ENCODE measurements at regions not wholly inside any gene's neighbourhood (a gene's known extent, or its start where the extent isn't known, plus 50 kb on each side); places are given as distances from the start of the nearest gene placed in this dataset.

DNA sequence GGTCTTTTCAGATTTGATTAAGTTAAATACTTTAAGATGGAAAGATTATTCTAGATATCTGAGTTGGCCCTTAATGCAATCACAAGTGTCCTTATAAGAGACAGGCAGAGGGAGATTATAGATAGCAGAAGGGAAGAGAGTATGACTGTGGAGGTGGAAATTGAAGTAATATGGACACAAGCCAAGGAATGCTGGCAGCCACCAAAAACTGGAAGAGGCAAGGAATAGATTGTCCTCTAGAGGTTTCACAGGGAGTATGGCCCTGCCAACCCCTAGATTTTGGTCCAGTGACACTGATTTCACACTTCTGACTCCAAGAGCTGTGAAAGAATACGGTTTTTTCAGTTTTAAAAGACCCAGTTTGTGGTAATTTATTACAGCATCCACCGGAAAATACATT is 1498.7 kb upstream of the CADM2 start:
- no peak overlapping the region for H3K4ac ChIP-seq (ENCODE audit: low read depth, low read length)
- no peak overlapping the region for H2BK5ac ChIP-seq (ENCODE audit: insufficient read length, low read length)
- no peak overlapping the region for H4K5ac ChIP-seq (ENCODE audit: insufficient read length, low read depth, low read length)
- Mint-ChIP-seq H3K27me3 (ENCODE audit: low read depth) (no peaks in the 10 kb centered on the region), H3K4me1 (peaks cover 13 to 19% of the 10 kb centered on the region in 2 experiments), H3K36me3 (ENCODE audit: insufficient read depth in 1 of 3, low read depth in 3 of 3) (no peaks in the 10 kb centered on the region; a peak in 1 of 7 replicates), H3K9me3 (peaks cover 1 to 4% of the 10 kb centered on the region in 2 experiments; a peak in 2 of 5 replicates), H3K4me3 (no peak overlapping the region), H3K27ac (no peak overlapping the region; a peak in 1 of 7 replicates)
- DNase-seq, result no peak
- H2BK12ac ChIP-seq (ENCODE audit: insufficient read length, low read depth, low read length), result no peak overlapping the region
- H3K27me3 ChIP-seq (ENCODE audit: insufficient read depth, low read length), result no peaks in the 10 kb centered on the region
- H4K91ac ChIP-seq (ENCODE audit: insufficient read length, low read depth, low read length), result no peak overlapping the region
- no peak overlapping the region for H2AFZ ChIP-seq (ENCODE audit: low read length)
- H2BK120ac ChIP-seq (ENCODE audit: low read depth, low read length, poor library complexity, severe bottlenecking), result no peak overlapping the region
- no peaks in the 10 kb centered on the region for H4K20me1 ChIP-seq (ENCODE audit: control insufficient read depth, insufficient read depth, insufficient read length)
- WGBS (ENCODE audit: extremely low coverage, insufficient read length, low lambda C conversion rate), result no CpG with 5 or more reads among the region's 2 CpGs
- H4K8ac ChIP-seq (replicated peaks; ENCODE audit: insufficient read length, low read depth, low read length), result no peak overlapping the region
- H3K27ac ChIP-seq (ENCODE audit: insufficient read length, low read depth, low read length), result no peak overlapping the region
- H3K4me2 ChIP-seq (ENCODE audit: insufficient read depth, insufficient read length, low read length), result no peak overlapping the region
- H3K4me1 ChIP-seq (ENCODE audit: insufficient read depth, low read length), result no peaks in the 10 kb centered on the region
- no peak overlapping the region for H3K18ac ChIP-seq (ENCODE audit: insufficient read length, low read depth, low read length)
- H3K9ac ChIP-seq (ENCODE audit: extremely low read depth, insufficient read length, low read length), result no peak overlapping the region
- H2BK20ac ChIP-seq (ENCODE audit: low read depth, low read length, poor library complexity, severe bottlenecking), result no peak overlapping the region
- H2BK15ac ChIP-seq (ENCODE audit: low read depth, low read length), result no peak overlapping the region
- H3K56ac ChIP-seq (ENCODE audit: insufficient read length, low read depth, low read length), result no peak overlapping the region
- H3K14ac ChIP-seq (ENCODE audit: insufficient read depth, low read length), result no peak overlapping the region
- TF ChIP-seq, protein P1, sequence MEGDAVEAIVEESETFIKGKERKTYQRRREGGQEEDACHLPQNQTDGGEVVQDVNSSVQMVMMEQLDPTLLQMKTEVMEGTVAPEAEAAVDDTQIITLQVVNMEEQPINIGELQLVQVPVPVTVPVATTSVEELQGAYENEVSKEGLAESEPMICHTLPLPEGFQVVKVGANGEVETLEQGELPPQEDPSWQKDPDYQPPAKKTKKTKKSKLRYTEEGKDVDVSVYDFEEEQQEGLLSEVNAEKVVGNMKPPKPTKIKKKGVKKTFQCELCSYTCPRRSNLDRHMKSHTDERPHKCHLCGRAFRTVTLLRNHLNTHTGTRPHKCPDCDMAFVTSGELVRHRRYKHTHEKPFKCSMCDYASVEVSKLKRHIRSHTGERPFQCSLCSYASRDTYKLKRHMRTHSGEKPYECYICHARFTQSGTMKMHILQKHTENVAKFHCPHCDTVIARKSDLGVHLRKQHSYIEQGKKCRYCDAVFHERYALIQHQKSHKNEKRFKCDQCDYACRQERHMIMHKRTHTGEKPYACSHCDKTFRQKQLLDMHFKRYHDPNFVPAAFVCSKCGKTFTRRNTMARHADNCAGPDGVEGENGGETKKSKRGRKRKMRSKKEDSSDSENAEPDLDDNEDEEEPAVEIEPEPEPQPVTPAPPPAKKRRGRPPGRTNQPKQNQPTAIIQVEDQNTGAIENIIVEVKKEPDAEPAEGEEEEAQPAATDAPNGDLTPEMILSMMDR (conservative IDR thresholded peaks at IDR 0.05), result no peak
- no peak overlapping the region for H3T11ph ChIP-seq (ENCODE audit: low read length)
- no peaks in the 10 kb centered on the region for H3K9me3 ChIP-seq (ENCODE audit: control insufficient read depth, low read depth, low read length)
- H3K23ac ChIP-seq (ENCODE audit: insufficient read length, low read depth, low read length), result no peak overlapping the region
- no peaks in the 10 kb centered on the region for H3K79me1 ChIP-seq (ENCODE audit: insufficient read depth, low read depth, low read length, poor library complexity, severe bottlenecking)
- no peak overlapping the region for H2AK5ac ChIP-seq (ENCODE audit: insufficient read length, low read length)
- H3K79me2 ChIP-seq (ENCODE audit: insufficient read depth, low read length), result no peaks in the 10 kb centered on the region
- no peaks in the 10 kb centered on the region for H3K23me2 ChIP-seq (ENCODE audit: insufficient read length, low read depth, low read length, poor library complexity, severe bottlenecking)
